GM18868 (cell line): ENCODE measurements at regions not wholly inside any gene's neighbourhood (a gene's known extent, or its start where the extent isn't known, plus 50 kb on each side); places are given as distances from the start of the nearest gene placed in this dataset.

Source experiments
- ATAC-seq: cut with Tn5 transposase; IDR thresholded peaks from one replicate; pipeline ENCODE4 v1.9.1; 2021; ENCODE audit warnings: mild to moderate bottlenecking, moderate library complexity; ENCODE audit not compliant: unreplicated experiment

GRCh38 chr6:4620284-4621151 is 155.7 kb upstream of the CDYL start:
- ATAC-seq, result no peak

GRCh38 chr6:4616311-4616710 is 159.9 kb upstream of the CDYL start:
- no peak for ATAC-seq

- no peak for ATAC-seq
Measured at GRCh38 chr6:4615891-4616290, 160.3 kb upstream of the CDYL start.

GRCh38 chr6:4615231-4615630 is 161.0 kb upstream of the CDYL start:
- no peak for ATAC-seq

- no peak for ATAC-seq
Measured at GRCh38 chr6:4614637-4615036, 161.6 kb upstream of the CDYL start.

GRCh38 chr6:4613795-4614194 is 162.4 kb upstream of the CDYL start:
- ATAC-seq, result no peak

GRCh38 chr6:4613381-4613780 is 162.8 kb upstream of the CDYL start:
- no peak for ATAC-seq

- no peak for ATAC-seq
Measured at GRCh38 chr6:4612636-4613171, 163.5 kb upstream of the CDYL start.

- no peak for ATAC-seq
Measured at GRCh38 chr6:4611429-4612129, 164.6 kb upstream of the CDYL start.

GRCh38 chr6:4610256-4610655 is 165.9 kb upstream of the CDYL start:
- no peak for ATAC-seq

GRCh38 chr6:4608361-4609115 is 167.7 kb upstream of the CDYL start:
- no peak for ATAC-seq

GRCh38 chr6:4607793-4608192 is 168.4 kb upstream of the CDYL start:
- ATAC-seq, result no peak

GRCh38 chr6:4606821-4607704 is 169.1 kb upstream of the CDYL start:
- no peak for ATAC-seq

GRCh38 chr6:4606016-4606415 is 170.2 kb upstream of the CDYL start:
- ATAC-seq, result no peak

GRCh38 chr6:4603856-4604369 is 172.3 kb upstream of the CDYL start:
- ATAC-seq, result no peak

- ATAC-seq, result no peak
Measured at GRCh38 chr6:4603291-4603690, 172.9 kb upstream of the CDYL start.

- no peak for ATAC-seq
Measured at GRCh38 chr6:4599924-4600323, 176.3 kb upstream of the CDYL start.

- ATAC-seq, result no peak
Measured at GRCh38 chr6:4598384-4598995, 177.7 kb upstream of the CDYL start.

GRCh38 chr6:4593951-4594350 is 182.3 kb upstream of the CDYL start:
- ATAC-seq, result no peak

- ATAC-seq, result no peak
Measured at GRCh38 chr6:4592026-4592425, 184.2 kb upstream of the CDYL start.
